ENCODE measurements at regions not wholly inside any gene's neighbourhood (a gene's known extent, or its start where the extent isn't known, plus 50 kb on each side); places are given as distances from the start of the nearest gene placed in this dataset.
"Not testable (repeated sequence)": the region's sequence is repeated elsewhere in the genome, so short reads cannot be mapped to it uniquely, and the experiment has no call there.

- no peak overlapping the region for H3K4me3 ChIP-seq (replicated peaks; ENCODE audit: low read depth, low read length)
- DNase-seq (ENCODE audit: extremely low read depth, low read depth) = no peak
- TF ChIP-seq CTCF (IDR thresholded peaks at IDR 0.05; ENCODE audit: low read depth, low read length, missing control alignments) = no peak
Observed at GRCh38 chr5:104843822-104844221, 1281.2 kb upstream of the NUDT12 start.

GRCh38 chr5:104840284-104840683 is 1277.7 kb upstream of the NUDT12 start:
- H3K4me3 ChIP-seq (replicated peaks; ENCODE audit: low read depth, low read length) = no peak overlapping the region
- no peak for TF ChIP-seq CTCF (IDR thresholded peaks at IDR 0.05; ENCODE audit: low read depth, low read length, missing control alignments)
- no peak for DNase-seq (ENCODE audit: extremely low read depth, low read depth)

DNA sequence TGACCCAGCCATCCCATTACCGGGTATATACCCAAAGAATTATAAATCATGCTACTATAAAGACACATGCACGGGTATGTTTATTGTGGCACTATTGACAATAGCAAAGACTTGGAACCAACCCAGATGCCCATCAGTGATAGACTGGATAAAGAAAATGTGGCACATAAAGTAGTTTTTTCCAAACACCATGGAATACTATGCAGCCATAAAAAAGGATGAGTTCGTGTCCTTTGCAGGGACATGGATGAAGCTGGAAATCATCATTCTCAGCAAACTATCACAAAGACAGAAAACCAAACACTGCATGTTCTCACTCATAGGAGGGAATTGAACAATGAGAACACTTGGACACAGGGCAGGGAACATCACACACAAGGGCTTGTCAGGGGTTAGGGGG is 1268.9 kb upstream of the NUDT12 start:
- H3K4me3 ChIP-seq (replicated peaks; ENCODE audit: low read depth, low read length); DNase-seq (ENCODE audit: extremely low read depth, low read depth): not testable (repeated sequence)

DNA sequence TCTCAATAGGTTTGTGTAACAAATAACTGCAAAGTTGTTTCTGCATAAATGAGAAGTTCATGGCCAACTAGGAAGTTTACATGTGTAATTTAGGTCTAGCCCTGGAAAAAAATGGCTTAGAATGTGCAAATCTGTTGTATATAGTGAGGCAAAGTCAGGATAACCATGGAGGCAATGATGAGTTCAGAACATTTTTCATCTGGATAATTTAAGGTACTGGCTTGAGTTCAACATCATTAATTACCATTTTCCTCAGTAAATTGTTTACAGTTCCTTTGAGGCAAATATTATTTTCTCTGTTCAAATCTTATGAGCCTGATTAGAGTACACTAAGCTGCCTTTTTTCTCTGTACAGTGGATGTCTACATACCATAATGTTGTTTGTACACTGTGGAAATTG is 1259.0 kb upstream of the NUDT12 start:
- TF ChIP-seq CTCF (IDR thresholded peaks at IDR 0.05; ENCODE audit: low read depth, low read length, missing control alignments) = no peak
- DNase-seq (ENCODE audit: extremely low read depth, low read depth) = no peak
- no peak overlapping the region for H3K4me3 ChIP-seq (replicated peaks; ENCODE audit: low read depth, low read length)

GRCh38 chr5:104817127-104817526 is 1254.5 kb upstream of the NUDT12 start:
- no peak for DNase-seq (ENCODE audit: extremely low read depth, low read depth)
- TF ChIP-seq CTCF (IDR thresholded peaks at IDR 0.05; ENCODE audit: low read depth, low read length, missing control alignments) = no peak
- H3K4me3 ChIP-seq (replicated peaks; ENCODE audit: low read depth, low read length) = no peak overlapping the region

DNA sequence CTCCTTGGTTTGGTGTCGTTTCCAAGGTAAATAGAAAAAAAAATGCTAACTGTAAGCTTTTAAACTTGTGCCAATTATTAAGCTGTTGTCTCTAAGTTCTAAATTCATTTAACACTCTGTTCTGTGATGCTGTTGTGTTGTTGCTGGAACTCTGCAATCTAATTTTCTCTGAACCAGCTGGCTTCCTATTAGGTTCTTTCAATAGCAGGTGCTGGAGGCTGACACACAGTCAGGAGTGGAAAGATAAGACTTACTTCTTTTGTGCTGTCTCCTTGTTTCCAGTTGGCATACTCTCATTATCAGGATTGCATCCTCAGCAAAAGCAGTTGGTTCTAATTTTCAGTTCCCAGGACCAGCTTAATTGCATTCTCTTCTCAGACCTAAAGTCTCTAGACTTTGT is 1252.6 kb upstream of the NUDT12 start:
- no peak for TF ChIP-seq CTCF (IDR thresholded peaks at IDR 0.05; ENCODE audit: low read depth, low read length, missing control alignments)
- DNase-seq (ENCODE audit: extremely low read depth, low read depth) = no peak
- no peak overlapping the region for H3K4me3 ChIP-seq (replicated peaks; ENCODE audit: low read depth, low read length)

DNA sequence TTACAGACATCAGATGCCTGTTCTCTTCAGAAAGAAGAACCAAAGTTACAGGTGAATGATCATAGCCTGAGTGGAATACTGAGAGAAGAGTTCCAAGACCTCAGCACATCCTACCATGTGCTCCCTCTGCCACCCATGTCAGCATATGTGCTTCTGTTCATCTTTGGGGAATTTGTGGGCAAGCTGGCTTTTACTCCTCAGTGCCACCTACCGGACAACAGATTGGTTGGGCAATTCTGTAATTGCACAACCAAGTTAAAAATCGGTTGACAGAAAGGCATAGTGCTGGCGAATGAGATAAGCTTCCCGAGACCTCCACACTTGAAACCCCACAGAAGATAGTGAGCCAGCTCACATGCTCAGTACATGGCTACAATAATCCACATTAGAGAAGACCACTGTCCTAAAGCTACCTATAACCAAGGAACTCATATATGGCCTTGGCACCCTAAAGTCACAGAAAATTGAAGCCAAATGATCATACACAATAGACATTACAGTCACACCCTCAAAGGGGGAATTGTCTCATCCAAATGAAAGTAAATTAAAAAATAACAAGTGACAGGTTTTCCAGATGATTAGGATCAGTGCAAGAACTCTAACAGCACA is 1238.0 kb upstream of the NUDT12 start:
- no peak for TF ChIP-seq CTCF (IDR thresholded peaks at IDR 0.05; ENCODE audit: low read depth, low read length, missing control alignments)
- no peak for DNase-seq (ENCODE audit: extremely low read depth, low read depth)

More for the DNA sequence above, 1238.0 kb upstream of the NUDT12 start:
- H3K4me3 ChIP-seq (replicated peaks; ENCODE audit: low read depth, low read length) = no peak overlapping the region

Measured in HFF-Myc (cell line).